T-helper 17 cell (primary cell): ENCODE measurements at regions not wholly inside any gene's neighbourhood (a gene's known extent, or its start where the extent isn't known, plus 50 kb on each side); places are given as distances from the start of the nearest gene placed in this dataset.

ENCODE experiments used
- ATAC-seq: fragments of 150-1000 bp; cut with Tn5 transposase; 2 replicates; pipeline ENCODE4 v1.10.0; 2021; ENCODE audit warnings: mild to moderate bottlenecking, moderate library complexity
- DNase-seq, 3 donors: peaks; one replicate each; pipeline versions ENCODE4 v3.0.0 to v3.0.0-alpha.2; 2020 to 2021
- H3K9me3 ChIP-seq: one replicate; pipeline ENCODE4 v1.7.0; 2013; ENCODE audit warnings: low read length, mild to moderate bottlenecking; ENCODE audit not compliant: control insufficient read depth, poor library complexity, severe bottlenecking
- H3K27ac Mint-ChIP-seq: one replicate; pipeline ENCODE4 v1.8.0; 2022; ENCODE audit warnings: mild to moderate bottlenecking, moderate library complexity, mixed read lengths
- H3K27me3 Mint-ChIP-seq: one replicate; pipeline ENCODE4 v1.8.0; 2022; ENCODE audit warnings: mixed read lengths
- H3K36me3 Mint-ChIP-seq: one replicate; pipeline ENCODE4 v1.8.0; 2022; ENCODE audit warnings: low read depth, mixed read lengths
- H3K4me1 Mint-ChIP-seq: one replicate; pipeline ENCODE4 v1.8.0; 2022; ENCODE audit warnings: mild to moderate bottlenecking, mixed read lengths
- H3K4me3 Mint-ChIP-seq: one replicate; pipeline ENCODE4 v1.8.0; 2022; ENCODE audit warnings: mild to moderate bottlenecking, moderate library complexity, mixed read lengths

DNA sequence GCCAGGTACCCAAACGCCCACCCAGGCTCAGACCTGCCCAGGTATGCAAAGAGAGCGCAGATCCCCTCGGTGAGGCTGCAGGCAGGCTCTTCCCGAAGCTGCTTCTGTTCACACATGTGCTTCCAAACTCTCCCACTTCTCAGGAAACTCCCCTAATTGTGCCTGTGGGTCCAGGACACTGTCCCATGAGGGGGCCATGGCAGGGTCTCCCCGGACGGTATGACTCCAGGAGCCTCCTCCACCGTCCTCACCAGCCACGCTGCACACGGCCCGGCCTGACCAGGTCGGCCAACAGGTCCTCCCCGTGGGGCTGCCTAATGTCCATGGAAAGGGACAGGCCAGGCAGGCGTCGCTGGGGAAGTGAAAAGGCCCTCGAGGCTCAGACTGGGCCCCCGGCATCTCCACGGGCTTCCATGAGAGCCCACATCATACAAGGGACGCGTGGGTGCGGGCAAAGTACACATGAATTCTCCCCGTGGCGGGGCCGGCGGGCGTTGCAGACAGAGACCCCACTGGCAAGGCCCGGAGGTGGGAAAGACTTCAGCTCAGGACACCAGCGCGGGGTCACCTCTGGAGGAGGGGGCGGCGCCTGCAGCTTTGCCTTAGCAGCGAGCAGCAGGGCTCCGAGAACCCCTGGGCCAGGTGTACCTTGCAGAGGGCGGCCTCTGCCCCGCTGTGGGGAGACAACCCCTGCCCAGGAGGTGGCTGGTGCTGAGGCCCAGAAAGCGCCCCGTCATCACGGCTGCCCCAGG lies 526.1 kb downstream of the BRD1 start:
- Mint-ChIP-seq H3K36me3 (no peaks in the 10 kb centered on the region), H3K27me3 (peaks cover 33% of the 10 kb centered on the region), H3K4me1 (peaks cover 2% of the 10 kb centered on the region), H3K4me3 (no peak overlapping the region), H3K27ac (no peak overlapping the region)
- no peaks in the 10 kb centered on the region for H3K9me3 ChIP-seq
- no peak for ATAC-seq
- DNase-seq, result no peak

DNA sequence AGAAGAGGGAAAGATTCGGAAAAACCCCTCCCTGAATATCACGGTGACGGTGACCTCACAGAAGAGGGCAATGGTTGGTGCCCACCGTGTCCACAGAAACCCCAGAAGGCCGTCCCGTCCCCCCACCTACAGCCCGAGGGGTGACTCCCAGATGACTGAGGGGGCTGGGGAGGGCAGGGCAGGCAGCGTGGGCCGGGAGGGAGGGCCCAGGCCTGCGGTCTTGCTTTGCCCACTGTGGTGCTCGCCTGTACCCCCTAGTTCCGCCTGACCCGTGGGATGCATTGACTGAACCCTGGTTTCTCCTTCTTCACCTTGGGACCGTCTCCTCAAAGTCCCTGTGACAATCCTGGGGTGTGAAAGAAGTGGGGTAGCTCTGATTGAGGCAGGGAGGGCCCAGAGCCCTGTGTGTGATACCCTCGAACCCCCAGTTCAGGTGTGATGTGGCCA lies 526.7 kb downstream of the BRD1 start:
- H3K4me1 Mint-ChIP-seq, result peaks cover 2% of the 10 kb centered on the region
- no peak overlapping the region for H3K27ac Mint-ChIP-seq
- no peaks in the 10 kb centered on the region for H3K9me3 ChIP-seq
- no peak overlapping the region for H3K4me3 Mint-ChIP-seq
- peaks cover 27% of the 10 kb centered on the region for H3K27me3 Mint-ChIP-seq
- no peaks in the 10 kb centered on the region for H3K36me3 Mint-ChIP-seq
- ATAC-seq (no peak), DNase-seq (no peak)

- Mint-ChIP-seq H3K4me1 (no peaks in the 10 kb centered on the region), H3K27ac (no peak overlapping the region), H3K4me3 (no peak overlapping the region), H3K27me3 (peaks cover 19% of the 10 kb centered on the region), H3K36me3 (no peaks in the 10 kb centered on the region)
- ATAC-seq, result no peak
- no peaks in the 10 kb centered on the region for H3K9me3 ChIP-seq
- no peak for DNase-seq
Observed at GRCh38 chr22:49300241-49300640, 527.4 kb downstream of the BRD1 start.

DNA sequence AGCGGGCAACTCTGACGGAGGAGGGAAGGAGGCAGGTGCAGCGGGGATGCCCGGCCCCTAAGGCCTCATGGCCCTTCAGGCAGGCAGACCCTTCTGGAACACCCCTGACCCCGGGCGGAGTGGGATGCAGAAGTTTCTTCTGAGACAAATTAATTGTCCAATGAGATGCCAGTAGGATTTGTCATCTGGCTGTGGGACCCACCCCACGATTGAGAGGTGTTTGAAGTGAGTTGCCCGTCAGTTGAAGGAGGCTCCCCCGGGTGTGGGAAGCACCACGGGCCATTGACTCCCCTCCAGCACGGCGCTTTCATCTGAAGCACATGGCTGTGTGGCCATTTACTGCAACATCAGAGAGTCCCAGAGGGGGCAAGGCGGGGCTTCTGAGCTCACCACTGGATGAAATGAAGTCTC lies 527.8 kb downstream of the BRD1 start:
- ATAC-seq (no peak), DNase-seq (no peak)
- Mint-ChIP-seq H3K4me1 (no peaks in the 10 kb centered on the region), H3K4me3 (no peak overlapping the region), H3K36me3 (no peaks in the 10 kb centered on the region), H3K27ac (no peak overlapping the region), H3K27me3 (peaks cover 19% of the 10 kb centered on the region)
- no peaks in the 10 kb centered on the region for H3K9me3 ChIP-seq

- H3K27ac Mint-ChIP-seq, result no peak overlapping the region
- DNase-seq, result no peak
- no peaks in the 10 kb centered on the region for H3K9me3 ChIP-seq
- H3K27me3 Mint-ChIP-seq, result peaks cover 23% of the 10 kb centered on the region
- no peaks in the 10 kb centered on the region for H3K36me3 Mint-ChIP-seq
- H3K4me3 Mint-ChIP-seq, result no peak overlapping the region
- ATAC-seq, result no peak
- H3K4me1 Mint-ChIP-seq, result no peaks in the 10 kb centered on the region
Observed at GRCh38 chr22:49298834-49299750, 528.6 kb downstream of the BRD1 start.

- Mint-ChIP-seq H3K27me3 (peaks cover 13% of the 10 kb centered on the region), H3K4me1 (no peaks in the 10 kb centered on the region), H3K4me3 (no peak overlapping the region), H3K27ac (no peak overlapping the region), H3K36me3 (no peaks in the 10 kb centered on the region)
- no peaks in the 10 kb centered on the region for H3K9me3 ChIP-seq
- ATAC-seq (no peak), DNase-seq (no peak)
Observed at GRCh38 chr22:49297871-49298721, 529.6 kb downstream of the BRD1 start.

GRCh38 chr22:49297286-49297870 lies 530.3 kb downstream of the BRD1 start:
- DNase-seq, result no peak
- H3K4me1 Mint-ChIP-seq, result no peaks in the 10 kb centered on the region
- H3K27ac Mint-ChIP-seq, result no peak overlapping the region
- H3K27me3 Mint-ChIP-seq, result peaks cover 6% of the 10 kb centered on the region
- no peak for ATAC-seq
- no peaks in the 10 kb centered on the region for H3K36me3 Mint-ChIP-seq
- no peaks in the 10 kb centered on the region for H3K9me3 ChIP-seq
- H3K4me3 Mint-ChIP-seq, result no peak overlapping the region

GRCh38 chr22:49296561-49296960 lies 531.1 kb downstream of the BRD1 start:
- Mint-ChIP-seq H3K27me3 (peaks cover 11% of the 10 kb centered on the region), H3K4me1 (no peaks in the 10 kb centered on the region), H3K36me3 (no peaks in the 10 kb centered on the region), H3K27ac (no peak overlapping the region), H3K4me3 (no peak overlapping the region)
- DNase-seq, result no peak
- no peaks in the 10 kb centered on the region for H3K9me3 ChIP-seq
- no peak for ATAC-seq

DNA sequence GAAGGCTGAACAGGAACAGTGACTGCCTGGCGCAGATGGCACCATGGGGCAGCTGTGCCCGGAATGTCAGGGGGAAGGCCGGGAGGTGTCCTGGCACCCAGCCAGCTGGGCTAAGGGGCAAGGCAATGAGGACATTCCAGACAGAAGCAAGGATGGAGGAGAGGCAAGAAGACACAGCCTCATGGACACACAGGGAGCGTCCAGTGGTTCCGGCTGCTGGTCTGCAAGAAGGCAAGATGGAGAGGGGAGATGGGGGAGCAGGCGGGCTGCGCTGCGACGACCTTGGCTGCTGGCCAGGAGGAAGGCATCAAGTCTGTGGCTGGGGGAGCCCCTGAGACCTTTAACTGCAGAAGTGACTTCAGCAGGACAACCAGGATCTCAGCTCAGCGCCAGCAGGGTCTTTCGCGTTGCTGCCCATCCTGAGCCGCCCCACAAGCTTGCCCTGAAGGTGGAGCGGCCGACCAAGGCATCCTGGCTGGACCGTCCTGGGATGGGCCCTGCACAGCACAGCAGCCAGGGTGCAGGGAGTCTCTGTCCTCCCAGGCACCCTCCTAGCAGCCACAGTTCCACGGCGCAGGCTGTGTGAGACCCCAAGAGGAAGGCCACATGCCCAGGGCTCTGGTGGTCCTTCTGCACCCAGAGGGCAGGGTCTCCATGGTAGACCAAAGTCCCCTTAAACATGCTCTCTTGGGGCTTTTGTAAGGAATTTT lies 531.7 kb downstream of the BRD1 start:
- Mint-ChIP-seq H3K36me3 (no peaks in the 10 kb centered on the region), H3K27me3 (peaks cover 11% of the 10 kb centered on the region), H3K4me3 (no peak overlapping the region), H3K4me1 (no peaks in the 10 kb centered on the region), H3K27ac (no peak overlapping the region)
- no peaks in the 10 kb centered on the region for H3K9me3 ChIP-seq
- no peak for ATAC-seq
- no peak for DNase-seq

GRCh38 chr22:49295465-49295743 lies 532.3 kb downstream of the BRD1 start:
- no peaks in the 10 kb centered on the region for H3K9me3 ChIP-seq
- Mint-ChIP-seq H3K4me1 (no peaks in the 10 kb centered on the region), H3K36me3 (no peaks in the 10 kb centered on the region), H3K27ac (no peak overlapping the region), H3K4me3 (no peak overlapping the region), H3K27me3 (peaks cover 15% of the 10 kb centered on the region)
- ATAC-seq (no peak), DNase-seq (no peak)

GRCh38 chr22:49294656-49295464 lies 532.8 kb downstream of the BRD1 start:
- ATAC-seq, result no peak
- Mint-ChIP-seq H3K27me3 (peaks cover 15% of the 10 kb centered on the region), H3K27ac (no peak overlapping the region), H3K36me3 (no peaks in the 10 kb centered on the region), H3K4me3 (no peak overlapping the region), H3K4me1 (no peaks in the 10 kb centered on the region)
- no peak for DNase-seq
- H3K9me3 ChIP-seq, result no peaks in the 10 kb centered on the region

DNA sequence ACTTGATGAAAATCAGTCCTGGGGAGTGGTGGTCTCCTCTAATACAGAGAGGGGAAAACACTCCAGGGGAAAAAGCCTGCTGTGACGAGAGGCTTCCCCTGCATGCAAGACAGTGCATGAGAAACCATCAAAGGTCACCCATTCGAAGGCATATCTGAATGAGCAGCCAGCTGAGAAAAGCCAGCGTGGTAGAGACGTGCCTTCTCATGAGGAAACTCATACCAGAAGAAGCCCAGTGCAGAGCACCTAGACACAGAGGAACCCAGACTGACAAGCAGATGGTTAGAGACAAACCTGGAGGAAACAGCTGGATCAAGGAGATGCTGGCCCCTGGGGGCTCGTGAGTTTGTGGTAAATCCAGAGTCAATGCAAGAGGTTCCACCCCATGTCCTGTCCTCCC lies 534.8 kb downstream of the BRD1 start:
- Mint-ChIP-seq H3K36me3 (no peaks in the 10 kb centered on the region), H3K27me3 (peaks cover 25% of the 10 kb centered on the region), H3K27ac (no peak overlapping the region), H3K4me1 (peaks cover 3% of the 10 kb centered on the region), H3K4me3 (no peak overlapping the region)
- no peaks in the 10 kb centered on the region for H3K9me3 ChIP-seq
- DNase-seq (no peak), ATAC-seq (no peak)
